ENCODE measurements at regions not wholly inside any gene's neighbourhood (a gene's known extent, or its start where the extent isn't known, plus 50 kb on each side); places are given as distances from the start of the nearest gene placed in this dataset.
"Not testable (repeated sequence)": the region's sequence is repeated elsewhere in the genome, so short reads cannot be mapped to it uniquely, and the experiment has no call there.

DNA sequence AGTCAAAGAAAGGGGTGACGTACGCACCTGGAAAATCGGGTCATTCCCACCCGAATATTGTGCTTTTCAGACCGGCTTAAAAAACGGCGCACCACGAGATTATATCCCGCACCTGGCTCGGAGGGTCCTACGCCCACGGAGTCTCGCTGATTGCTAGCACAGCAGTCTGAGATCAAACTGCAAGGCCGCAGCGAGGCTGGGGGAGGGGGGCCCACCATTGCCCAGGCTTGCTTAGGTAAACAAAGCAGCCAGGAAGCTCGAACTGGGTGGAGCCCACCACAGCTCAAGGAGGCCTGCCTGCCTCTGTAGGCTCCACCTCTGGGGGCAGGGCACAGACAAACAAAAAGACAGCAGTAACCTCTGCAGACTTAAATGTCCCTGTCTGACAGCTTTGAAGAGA, 117.0 kb upstream of the PTBP2 start:
- TF ChIP-seq, protein P1, sequence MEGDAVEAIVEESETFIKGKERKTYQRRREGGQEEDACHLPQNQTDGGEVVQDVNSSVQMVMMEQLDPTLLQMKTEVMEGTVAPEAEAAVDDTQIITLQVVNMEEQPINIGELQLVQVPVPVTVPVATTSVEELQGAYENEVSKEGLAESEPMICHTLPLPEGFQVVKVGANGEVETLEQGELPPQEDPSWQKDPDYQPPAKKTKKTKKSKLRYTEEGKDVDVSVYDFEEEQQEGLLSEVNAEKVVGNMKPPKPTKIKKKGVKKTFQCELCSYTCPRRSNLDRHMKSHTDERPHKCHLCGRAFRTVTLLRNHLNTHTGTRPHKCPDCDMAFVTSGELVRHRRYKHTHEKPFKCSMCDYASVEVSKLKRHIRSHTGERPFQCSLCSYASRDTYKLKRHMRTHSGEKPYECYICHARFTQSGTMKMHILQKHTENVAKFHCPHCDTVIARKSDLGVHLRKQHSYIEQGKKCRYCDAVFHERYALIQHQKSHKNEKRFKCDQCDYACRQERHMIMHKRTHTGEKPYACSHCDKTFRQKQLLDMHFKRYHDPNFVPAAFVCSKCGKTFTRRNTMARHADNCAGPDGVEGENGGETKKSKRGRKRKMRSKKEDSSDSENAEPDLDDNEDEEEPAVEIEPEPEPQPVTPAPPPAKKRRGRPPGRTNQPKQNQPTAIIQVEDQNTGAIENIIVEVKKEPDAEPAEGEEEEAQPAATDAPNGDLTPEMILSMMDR (IDR thresholded peaks at IDR 0.05; ENCODE audit: insufficient read depth, low read length) = not testable (repeated sequence)
- TF ChIP-seq POLR2AphosphoS5, GABPA (IDR thresholded peaks at IDR 0.05; ENCODE audit: low read depth): not testable (repeated sequence)
- TF ChIP-seq, protein P2, sequence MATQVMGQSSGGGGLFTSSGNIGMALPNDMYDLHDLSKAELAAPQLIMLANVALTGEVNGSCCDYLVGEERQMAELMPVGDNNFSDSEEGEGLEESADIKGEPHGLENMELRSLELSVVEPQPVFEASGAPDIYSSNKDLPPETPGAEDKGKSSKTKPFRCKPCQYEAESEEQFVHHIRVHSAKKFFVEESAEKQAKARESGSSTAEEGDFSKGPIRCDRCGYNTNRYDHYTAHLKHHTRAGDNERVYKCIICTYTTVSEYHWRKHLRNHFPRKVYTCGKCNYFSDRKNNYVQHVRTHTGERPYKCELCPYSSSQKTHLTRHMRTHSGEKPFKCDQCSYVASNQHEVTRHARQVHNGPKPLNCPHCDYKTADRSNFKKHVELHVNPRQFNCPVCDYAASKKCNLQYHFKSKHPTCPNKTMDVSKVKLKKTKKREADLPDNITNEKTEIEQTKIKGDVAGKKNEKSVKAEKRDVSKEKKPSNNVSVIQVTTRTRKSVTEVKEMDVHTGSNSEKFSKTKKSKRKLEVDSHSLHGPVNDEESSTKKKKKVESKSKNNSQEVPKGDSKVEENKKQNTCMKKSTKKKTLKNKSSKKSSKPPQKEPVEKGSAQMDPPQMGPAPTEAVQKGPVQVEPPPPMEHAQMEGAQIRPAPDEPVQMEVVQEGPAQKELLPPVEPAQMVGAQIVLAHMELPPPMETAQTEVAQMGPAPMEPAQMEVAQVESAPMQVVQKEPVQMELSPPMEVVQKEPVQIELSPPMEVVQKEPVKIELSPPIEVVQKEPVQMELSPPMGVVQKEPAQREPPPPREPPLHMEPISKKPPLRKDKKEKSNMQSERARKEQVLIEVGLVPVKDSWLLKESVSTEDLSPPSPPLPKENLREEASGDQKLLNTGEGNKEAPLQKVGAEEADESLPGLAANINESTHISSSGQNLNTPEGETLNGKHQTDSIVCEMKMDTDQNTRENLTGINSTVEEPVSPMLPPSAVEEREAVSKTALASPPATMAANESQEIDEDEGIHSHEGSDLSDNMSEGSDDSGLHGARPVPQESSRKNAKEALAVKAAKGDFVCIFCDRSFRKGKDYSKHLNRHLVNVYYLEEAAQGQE (IDR thresholded peaks at IDR 0.05; ENCODE audit: insufficient replicate concordance, low read depth) = not testable (repeated sequence)
